ENCODE measurements at regions not wholly inside any gene's neighbourhood (a gene's known extent, or its start where the extent isn't known, plus 50 kb on each side); places are given as distances from the start of the nearest gene placed in this dataset.

DNA sequence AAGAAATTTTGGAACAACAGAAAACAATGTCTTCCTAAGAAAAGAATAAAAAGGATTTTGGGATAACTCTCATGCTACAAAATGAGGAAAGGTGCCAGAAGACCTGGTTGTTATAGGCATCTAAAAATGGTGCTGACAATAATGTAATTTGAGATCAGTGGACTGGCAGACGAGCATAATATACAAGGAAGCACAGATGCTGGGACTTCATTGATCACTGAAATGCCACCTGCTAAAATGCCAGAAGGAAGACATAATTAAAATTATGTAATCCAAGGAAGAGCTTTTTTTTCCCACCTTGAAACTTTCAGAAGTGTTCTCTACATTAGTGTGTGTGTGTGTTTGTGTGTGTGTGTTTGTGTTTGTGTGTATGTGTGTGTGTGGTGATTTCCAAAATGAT is 535.9 kb downstream of the XIRP2 start (continued):
- TF ChIP-seq, protein P1, sequence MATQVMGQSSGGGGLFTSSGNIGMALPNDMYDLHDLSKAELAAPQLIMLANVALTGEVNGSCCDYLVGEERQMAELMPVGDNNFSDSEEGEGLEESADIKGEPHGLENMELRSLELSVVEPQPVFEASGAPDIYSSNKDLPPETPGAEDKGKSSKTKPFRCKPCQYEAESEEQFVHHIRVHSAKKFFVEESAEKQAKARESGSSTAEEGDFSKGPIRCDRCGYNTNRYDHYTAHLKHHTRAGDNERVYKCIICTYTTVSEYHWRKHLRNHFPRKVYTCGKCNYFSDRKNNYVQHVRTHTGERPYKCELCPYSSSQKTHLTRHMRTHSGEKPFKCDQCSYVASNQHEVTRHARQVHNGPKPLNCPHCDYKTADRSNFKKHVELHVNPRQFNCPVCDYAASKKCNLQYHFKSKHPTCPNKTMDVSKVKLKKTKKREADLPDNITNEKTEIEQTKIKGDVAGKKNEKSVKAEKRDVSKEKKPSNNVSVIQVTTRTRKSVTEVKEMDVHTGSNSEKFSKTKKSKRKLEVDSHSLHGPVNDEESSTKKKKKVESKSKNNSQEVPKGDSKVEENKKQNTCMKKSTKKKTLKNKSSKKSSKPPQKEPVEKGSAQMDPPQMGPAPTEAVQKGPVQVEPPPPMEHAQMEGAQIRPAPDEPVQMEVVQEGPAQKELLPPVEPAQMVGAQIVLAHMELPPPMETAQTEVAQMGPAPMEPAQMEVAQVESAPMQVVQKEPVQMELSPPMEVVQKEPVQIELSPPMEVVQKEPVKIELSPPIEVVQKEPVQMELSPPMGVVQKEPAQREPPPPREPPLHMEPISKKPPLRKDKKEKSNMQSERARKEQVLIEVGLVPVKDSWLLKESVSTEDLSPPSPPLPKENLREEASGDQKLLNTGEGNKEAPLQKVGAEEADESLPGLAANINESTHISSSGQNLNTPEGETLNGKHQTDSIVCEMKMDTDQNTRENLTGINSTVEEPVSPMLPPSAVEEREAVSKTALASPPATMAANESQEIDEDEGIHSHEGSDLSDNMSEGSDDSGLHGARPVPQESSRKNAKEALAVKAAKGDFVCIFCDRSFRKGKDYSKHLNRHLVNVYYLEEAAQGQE (IDR thresholded peaks at IDR 0.05; ENCODE audit: low read depth, low read length) = no peak

DNA sequence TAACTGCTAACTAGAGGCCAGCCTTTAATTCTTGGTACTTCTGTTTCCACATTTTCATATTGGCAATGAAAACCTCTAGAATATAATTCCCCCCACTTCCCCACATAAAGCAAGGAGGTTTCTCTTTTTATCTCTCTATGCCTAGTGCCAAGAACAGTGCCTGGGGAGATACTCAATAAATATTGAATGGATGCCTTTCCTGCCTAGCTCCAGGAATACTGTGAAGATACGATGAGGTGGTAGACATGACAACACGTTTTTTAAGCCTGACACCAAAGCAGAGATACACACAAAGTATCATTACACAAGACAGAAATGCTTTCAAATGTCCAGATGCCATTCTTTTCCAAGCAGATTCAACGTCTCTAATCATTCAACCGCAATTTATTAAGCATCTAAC is 535.5 kb downstream of the XIRP2 start:
- H3K79me2 ChIP-seq (ENCODE audit: insufficient read depth) = no peaks in the 10 kb centered on the region
- no peak overlapping the region for H3K4me2 ChIP-seq
- CTCF ChIA-PET = no interaction called here
- WGBS (ENCODE audit: low lambda C conversion rate) = 50% methylated on average over 4 of the region's 4 CpGs
- POLR2A ChIA-PET = no interaction called here
- H3K9ac ChIP-seq = no peak overlapping the region
- no peak for DNase-seq
- TF ChIP-seq, protein P2, sequence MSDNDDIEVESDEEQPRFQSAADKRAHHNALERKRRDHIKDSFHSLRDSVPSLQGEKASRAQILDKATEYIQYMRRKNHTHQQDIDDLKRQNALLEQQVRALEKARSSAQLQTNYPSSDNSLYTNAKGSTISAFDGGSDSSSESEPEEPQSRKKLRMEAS (IDR thresholded peaks at IDR 0.05; ENCODE audit: low read depth) = no peak
- TF ChIP-seq, protein P3, sequence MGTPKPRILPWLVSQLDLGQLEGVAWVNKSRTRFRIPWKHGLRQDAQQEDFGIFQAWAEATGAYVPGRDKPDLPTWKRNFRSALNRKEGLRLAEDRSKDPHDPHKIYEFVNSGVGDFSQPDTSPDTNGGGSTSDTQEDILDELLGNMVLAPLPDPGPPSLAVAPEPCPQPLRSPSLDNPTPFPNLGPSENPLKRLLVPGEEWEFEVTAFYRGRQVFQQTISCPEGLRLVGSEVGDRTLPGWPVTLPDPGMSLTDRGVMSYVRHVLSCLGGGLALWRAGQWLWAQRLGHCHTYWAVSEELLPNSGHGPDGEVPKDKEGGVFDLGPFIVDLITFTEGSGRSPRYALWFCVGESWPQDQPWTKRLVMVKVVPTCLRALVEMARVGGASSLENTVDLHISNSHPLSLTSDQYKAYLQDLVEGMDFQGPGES (IDR thresholded peaks at IDR 0.05; ENCODE audit: low read depth, low read length) = no peak
- TF ChIP-seq, protein P4, sequence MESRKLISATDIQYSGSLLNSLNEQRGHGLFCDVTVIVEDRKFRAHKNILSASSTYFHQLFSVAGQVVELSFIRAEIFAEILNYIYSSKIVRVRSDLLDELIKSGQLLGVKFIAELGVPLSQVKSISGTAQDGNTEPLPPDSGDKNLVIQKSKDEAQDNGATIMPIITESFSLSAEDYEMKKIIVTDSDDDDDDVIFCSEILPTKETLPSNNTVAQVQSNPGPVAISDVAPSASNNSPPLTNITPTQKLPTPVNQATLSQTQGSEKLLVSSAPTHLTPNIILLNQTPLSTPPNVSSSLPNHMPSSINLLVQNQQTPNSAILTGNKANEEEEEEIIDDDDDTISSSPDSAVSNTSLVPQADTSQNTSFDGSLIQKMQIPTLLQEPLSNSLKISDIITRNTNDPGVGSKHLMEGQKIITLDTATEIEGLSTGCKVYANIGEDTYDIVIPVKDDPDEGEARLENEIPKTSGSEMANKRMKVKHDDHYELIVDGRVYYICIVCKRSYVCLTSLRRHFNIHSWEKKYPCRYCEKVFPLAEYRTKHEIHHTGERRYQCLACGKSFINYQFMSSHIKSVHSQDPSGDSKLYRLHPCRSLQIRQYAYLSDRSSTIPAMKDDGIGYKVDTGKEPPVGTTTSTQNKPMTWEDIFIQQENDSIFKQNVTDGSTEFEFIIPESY (IDR thresholded peaks at IDR 0.05; ENCODE audit: borderline replicate concordance, low read depth) = no peak
- no peak for TF ChIP-seq SIN3A (IDR thresholded peaks at IDR 0.05; ENCODE audit: borderline replicate concordance, low read depth, low read length)
- no peak for TF ChIP-seq ELF1 (IDR thresholded peaks at IDR 0.05)
- no peak for TF ChIP-seq POLR2AphosphoS5 (IDR thresholded peaks at IDR 0.05; ENCODE audit: low read depth, low read length)
- TF ChIP-seq, protein P5, sequence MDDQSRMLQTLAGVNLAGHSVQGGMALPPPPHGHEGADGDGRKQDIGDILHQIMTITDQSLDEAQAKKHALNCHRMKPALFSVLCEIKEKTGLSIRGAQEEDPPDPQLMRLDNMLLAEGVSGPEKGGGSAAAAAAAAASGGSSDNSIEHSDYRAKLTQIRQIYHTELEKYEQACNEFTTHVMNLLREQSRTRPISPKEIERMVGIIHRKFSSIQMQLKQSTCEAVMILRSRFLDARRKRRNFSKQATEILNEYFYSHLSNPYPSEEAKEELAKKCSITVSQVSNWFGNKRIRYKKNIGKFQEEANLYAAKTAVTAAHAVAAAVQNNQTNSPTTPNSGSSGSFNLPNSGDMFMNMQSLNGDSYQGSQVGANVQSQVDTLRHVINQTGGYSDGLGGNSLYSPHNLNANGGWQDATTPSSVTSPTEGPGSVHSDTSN (IDR thresholded peaks at IDR 0.05) = no peak
- no peak for TF ChIP-seq FOXJ3 (CRISPR knock-in tag; IDR thresholded peaks at IDR 0.05)
- TF ChIP-seq TEAD4 (IDR thresholded peaks at IDR 0.05; ENCODE audit: borderline replicate concordance, insufficient read depth) = no peak
- TF ChIP-seq YY1 (IDR thresholded peaks at IDR 0.05; ENCODE audit: low read depth) = no peak
- TF ChIP-seq RFX5 (IDR thresholded peaks at IDR 0.05; ENCODE audit: low read length) = no peak
- TF ChIP-seq CHD2 (IDR thresholded peaks at IDR 0.05; ENCODE audit: low read length, partially characterized antibody) = no peak
- TF ChIP-seq FOXM1 (IDR thresholded peaks at IDR 0.05; ENCODE audit: low read depth) = no peak
- TF ChIP-seq JUND (IDR thresholded peaks at IDR 0.05) = no peak
- TF ChIP-seq, protein P1 (IDR thresholded peaks at IDR 0.05; ENCODE audit: low read depth, low read length) = no peak
- TF ChIP-seq, protein P6, sequence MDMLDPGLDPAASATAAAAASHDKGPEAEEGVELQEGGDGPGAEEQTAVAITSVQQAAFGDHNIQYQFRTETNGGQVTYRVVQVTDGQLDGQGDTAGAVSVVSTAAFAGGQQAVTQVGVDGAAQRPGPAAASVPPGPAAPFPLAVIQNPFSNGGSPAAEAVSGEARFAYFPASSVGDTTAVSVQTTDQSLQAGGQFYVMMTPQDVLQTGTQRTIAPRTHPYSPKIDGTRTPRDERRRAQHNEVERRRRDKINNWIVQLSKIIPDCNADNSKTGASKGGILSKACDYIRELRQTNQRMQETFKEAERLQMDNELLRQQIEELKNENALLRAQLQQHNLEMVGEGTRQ (IDR thresholded peaks at IDR 0.05; ENCODE audit: borderline replicate concordance, low read depth, low read length) = no peak
- TF ChIP-seq FOSL2 (IDR thresholded peaks at IDR 0.05; ENCODE audit: borderline replicate concordance, low read depth) = no peak
- no peak for TF ChIP-seq RCOR1 (IDR thresholded peaks at IDR 0.05; ENCODE audit: low read length)
- TF ChIP-seq MXI1 (IDR thresholded peaks at IDR 0.05; ENCODE audit: low read depth, low read length) = no peak
- no peaks in the 10 kb centered on the region for H3K9me2 ChIP-seq
- H4K20me1 ChIP-seq (ENCODE audit: insufficient read depth) = no peaks in the 10 kb centered on the region
- H3K27me3 ChIP-seq (ENCODE audit: insufficient read depth) = no peaks in the 10 kb centered on the region
- H3K4me1 ChIP-seq (ENCODE audit: control insufficient read depth in 1 of 2, insufficient read depth in 2 of 2, low read depth in 1 of 2, low read length in 1 of 2) = no peaks in the 10 kb centered on the region; a peak in 1 of 4 replicates
- H3K36me3 ChIP-seq (replicated peaks in 1 of 2; ENCODE audit: control insufficient read depth in 1 of 2, insufficient read depth in 2 of 2, low read length in 1 of 2) = no peaks in the 10 kb centered on the region
- no peaks in the 10 kb centered on the region for H3K9me3 ChIP-seq
- no peaks in the 10 kb centered on the region for H3F3A ChIP-seq (replicated peaks; ENCODE audit: insufficient read depth)
- no peak overlapping the region for H3K4me3 ChIP-seq (ENCODE audit: low read depth in 2 of 2, low read length in 1 of 2)
- H2AFZ ChIP-seq (ENCODE audit: low read depth) = no peak overlapping the region
- no peak overlapping the region for H3K27ac ChIP-seq (ENCODE audit: low read depth in 2 of 2, low read length in 1 of 2)

Data from SK-N-SH (cell line).